OCI-LY3 (cell line): ENCODE measurements at regions not wholly inside any gene's neighbourhood (a gene's known extent, or its start where the extent isn't known, plus 50 kb on each side); places are given as distances from the start of the nearest gene placed in this dataset.

ENCODE experiments used
- H2AFZ ChIP-seq: fragments of 200-600, 300-600 bp; shearing (Covaris generic); 2 replicates; pipeline ENCODE4 v1.6.0; 2014; ENCODE audit warnings: antibody characterized with exemption, low read depth, low read length
- H3K27ac ChIP-seq: fragments of 200-600, 300-600 bp; sonication (generic); 2 replicates; pipeline ENCODE4 v1.5.1; 2014; ENCODE audit warnings: mild to moderate bottlenecking, low read length, moderate library complexity, mixed read lengths
- H3K27me3 ChIP-seq: fragments of 200-600, 300-600 bp; sonication (generic); 2 replicates; pipeline ENCODE4 v1.6.1; 2014; ENCODE audit warnings: low read depth, low read length, mixed read lengths
- H3K36me3 ChIP-seq: fragments of 200-600, 300-600 bp; sonication (generic); replicated peaks from 2 replicates; pipeline ENCODE3; 2014; ENCODE audit warnings: low read depth, low read length, mixed read lengths
- H3K4me1 ChIP-seq: fragments of 300-600, 200-600 bp; sonication (generic); 2 replicates; pipeline ENCODE4 v1.6.1; 2014; ENCODE audit warnings: low read length, mixed read lengths
- H3K4me2 ChIP-seq: fragments of 200-600, 300-600 bp; sonication (generic); 2 replicates; pipeline ENCODE4 v1.6.1; 2014; ENCODE audit warnings: low read length, mixed read lengths
- H3K4me3 ChIP-seq: fragments of 300-600, 200-600 bp; sonication (generic); 2 replicates; pipeline ENCODE4 v1.5.1; 2014; ENCODE audit warnings: antibody characterized with exemption, mild to moderate bottlenecking, low read length, moderate library complexity
- H3K79me2 ChIP-seq: fragments of 300-600, 200-600 bp; shearing (Covaris generic); 2 replicates; pipeline ENCODE4 v1.6.1; 2014; ENCODE audit warnings: mild to moderate bottlenecking, low read length, mixed read lengths
- H3K9ac ChIP-seq: fragments of 300-600, 200-600 bp; shearing (Covaris generic); 2 replicates; pipeline ENCODE4 v1.6.0; 2014; ENCODE audit warnings: mild to moderate bottlenecking, low read length, moderate library complexity
- H3K9me3 ChIP-seq: fragments of 200-600, 300-600 bp; shearing (Covaris generic); 2 replicates; pipeline ENCODE4 v1.6.1; 2014; ENCODE audit warnings: low read length, mixed read lengths; ENCODE audit not compliant: insufficient read depth
- H4K20me1 ChIP-seq: fragments of 200-600, 300-600 bp; sonication (generic); 2 replicates; pipeline ENCODE4 v1.6.1; 2016; ENCODE audit warnings: low read length, mixed read lengths; ENCODE audit not compliant: insufficient read depth
- EZH2phosphoT487 ChIP-seq: fragments of 200-600 bp; shearing (Covaris generic); IDR thresholded peaks from 2 replicates; pipeline ENCODE4 v1.6.1; 2018; ENCODE audit warnings: antibody characterized with exemption, mixed run types, low read depth
- TF ChIP-seq, protein P1 (sequence below): fragments of 200-600, 300-600 bp; sonication (generic); IDR thresholded peaks from 2 replicates; pipeline ENCODE4 v1.5.1; 2014; ENCODE audit warnings: antibody characterized with exemption, low read length, low read depth

DNA sequence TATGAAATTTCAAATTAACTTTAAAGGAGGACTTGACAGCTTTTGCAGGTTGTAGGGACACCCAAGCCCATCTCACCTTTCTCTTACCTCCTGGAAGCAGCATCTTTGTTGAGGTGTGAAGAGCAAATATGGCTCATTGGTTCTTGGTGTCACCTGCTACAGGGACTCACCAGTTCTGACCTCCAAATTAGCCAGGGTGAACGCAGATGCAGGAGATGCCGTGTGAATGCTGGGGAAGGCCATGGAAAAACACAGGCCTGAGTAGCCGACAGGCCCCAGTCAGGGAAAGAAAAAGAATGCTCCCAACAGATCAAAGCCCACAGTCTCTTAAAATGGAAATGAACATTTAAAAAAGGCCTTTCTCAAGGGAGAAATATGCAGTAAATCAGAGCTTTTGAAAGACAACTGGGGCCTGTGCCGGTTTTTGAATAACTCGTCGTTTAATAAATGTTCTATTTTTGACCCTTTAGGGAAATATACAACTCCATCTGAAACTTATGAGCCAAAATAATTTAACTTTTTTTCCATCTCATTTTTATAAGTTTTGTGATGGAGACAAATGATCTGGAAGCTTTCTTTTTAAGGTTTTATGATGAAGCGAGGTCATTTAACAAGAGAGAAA is 167.5 kb downstream of the CD83 start:
- no peak overlapping the region for H3K4me3 ChIP-seq
- peaks cover 2% of the 10 kb centered on the region for H3K36me3 ChIP-seq
- no peak overlapping the region for H2AFZ ChIP-seq
- no peak overlapping the region for H3K4me2 ChIP-seq
- no peak overlapping the region for H3K9ac ChIP-seq
- no peaks in the 10 kb centered on the region for H3K79me2 ChIP-seq
- no peak for TF ChIP-seq EZH2phosphoT487
- TF ChIP-seq, protein P1, sequence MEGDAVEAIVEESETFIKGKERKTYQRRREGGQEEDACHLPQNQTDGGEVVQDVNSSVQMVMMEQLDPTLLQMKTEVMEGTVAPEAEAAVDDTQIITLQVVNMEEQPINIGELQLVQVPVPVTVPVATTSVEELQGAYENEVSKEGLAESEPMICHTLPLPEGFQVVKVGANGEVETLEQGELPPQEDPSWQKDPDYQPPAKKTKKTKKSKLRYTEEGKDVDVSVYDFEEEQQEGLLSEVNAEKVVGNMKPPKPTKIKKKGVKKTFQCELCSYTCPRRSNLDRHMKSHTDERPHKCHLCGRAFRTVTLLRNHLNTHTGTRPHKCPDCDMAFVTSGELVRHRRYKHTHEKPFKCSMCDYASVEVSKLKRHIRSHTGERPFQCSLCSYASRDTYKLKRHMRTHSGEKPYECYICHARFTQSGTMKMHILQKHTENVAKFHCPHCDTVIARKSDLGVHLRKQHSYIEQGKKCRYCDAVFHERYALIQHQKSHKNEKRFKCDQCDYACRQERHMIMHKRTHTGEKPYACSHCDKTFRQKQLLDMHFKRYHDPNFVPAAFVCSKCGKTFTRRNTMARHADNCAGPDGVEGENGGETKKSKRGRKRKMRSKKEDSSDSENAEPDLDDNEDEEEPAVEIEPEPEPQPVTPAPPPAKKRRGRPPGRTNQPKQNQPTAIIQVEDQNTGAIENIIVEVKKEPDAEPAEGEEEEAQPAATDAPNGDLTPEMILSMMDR: no peak
- no peaks in the 10 kb centered on the region for H3K27me3 ChIP-seq
- H3K27ac ChIP-seq: no peak overlapping the region
- no peaks in the 10 kb centered on the region for H3K9me3 ChIP-seq
- no peaks in the 10 kb centered on the region for H4K20me1 ChIP-seq
- H3K4me1 ChIP-seq: no peaks in the 10 kb centered on the region

DNA sequence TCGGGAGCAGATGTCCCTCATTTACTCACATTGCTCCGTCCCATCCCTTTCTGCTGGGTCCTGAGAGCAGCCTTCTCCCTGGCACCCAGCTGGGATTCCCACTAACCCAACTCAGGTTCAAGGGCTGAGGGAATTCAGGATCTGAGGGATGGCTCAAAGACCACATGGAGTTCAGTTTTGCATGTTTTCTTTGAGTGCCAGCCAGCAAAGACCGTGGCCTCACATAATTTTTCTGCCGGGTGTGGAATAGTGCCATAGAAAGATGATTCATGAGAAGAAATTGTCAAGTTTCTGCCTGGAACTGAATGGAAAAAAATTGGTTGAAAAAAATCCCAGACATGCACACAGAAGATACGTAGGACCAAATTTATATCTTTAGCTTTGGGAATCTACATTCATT is 168.6 kb downstream of the CD83 start:
- no peak overlapping the region for H2AFZ ChIP-seq
- H3K9ac ChIP-seq: no peak overlapping the region
- H4K20me1 ChIP-seq: no peaks in the 10 kb centered on the region
- H3K4me3 ChIP-seq: no peak overlapping the region
- no peaks in the 10 kb centered on the region for H3K4me1 ChIP-seq
- TF ChIP-seq, protein P1: no peak
- TF ChIP-seq EZH2phosphoT487: no peak
- H3K36me3 ChIP-seq: peaks cover 2% of the 10 kb centered on the region
- no peaks in the 10 kb centered on the region for H3K9me3 ChIP-seq
- no peaks in the 10 kb centered on the region for H3K27me3 ChIP-seq
- no peak overlapping the region for H3K27ac ChIP-seq
- H3K79me2 ChIP-seq: no peaks in the 10 kb centered on the region
- H3K4me2 ChIP-seq: no peak overlapping the region

DNA sequence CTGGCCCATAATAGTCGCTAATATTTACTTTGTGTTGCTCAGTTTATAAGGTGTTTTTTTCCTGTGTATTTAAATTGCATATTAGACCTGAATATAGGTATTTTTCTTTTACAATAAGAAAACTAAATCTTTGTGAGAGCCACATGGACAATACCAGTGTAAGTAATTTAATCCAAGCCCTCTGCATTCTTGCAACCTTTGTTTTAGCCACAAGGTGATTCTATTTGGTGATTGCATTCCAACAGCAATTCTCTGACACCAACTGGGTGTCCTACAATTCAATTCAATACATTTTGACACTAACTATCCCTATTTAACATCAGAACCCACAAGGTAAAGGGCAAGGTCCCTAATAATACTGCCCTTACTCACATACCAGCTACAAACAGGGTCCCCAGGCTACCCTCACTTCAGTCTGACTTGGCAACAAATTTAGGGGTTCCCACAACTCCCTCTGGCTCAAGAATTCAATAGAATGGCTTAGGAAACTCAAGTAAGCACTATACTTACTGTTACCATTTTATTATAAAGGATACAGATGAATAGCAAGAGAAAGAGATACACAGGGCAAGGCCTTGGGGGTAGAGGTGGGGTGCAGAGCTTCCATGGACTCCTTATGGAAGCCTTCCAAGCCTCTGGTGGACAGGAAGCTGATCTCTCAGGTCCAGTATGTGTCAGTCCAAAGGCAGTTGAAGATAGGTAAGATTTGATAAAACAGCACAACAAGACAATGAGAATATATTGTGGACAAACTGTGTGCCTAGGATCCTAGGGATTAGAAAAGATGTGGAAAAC is 169.3 kb downstream of the CD83 start:
- Histone ChIP-seq H4K20me1 (no peaks in the 10 kb centered on the region), H3K27me3 (no peaks in the 10 kb centered on the region), H3K27ac (no peak overlapping the region), H2AFZ (no peak overlapping the region), H3K9me3 (no peaks in the 10 kb centered on the region), H3K4me3 (no peak overlapping the region), H3K79me2 (no peaks in the 10 kb centered on the region), H3K36me3 (peaks cover 2% of the 10 kb centered on the region), H3K9ac (no peak overlapping the region), H3K4me1 (no peaks in the 10 kb centered on the region), H3K4me2 (no peak overlapping the region)
- no peak for TF ChIP-seq EZH2phosphoT487
- TF ChIP-seq, protein P1: no peak

DNA sequence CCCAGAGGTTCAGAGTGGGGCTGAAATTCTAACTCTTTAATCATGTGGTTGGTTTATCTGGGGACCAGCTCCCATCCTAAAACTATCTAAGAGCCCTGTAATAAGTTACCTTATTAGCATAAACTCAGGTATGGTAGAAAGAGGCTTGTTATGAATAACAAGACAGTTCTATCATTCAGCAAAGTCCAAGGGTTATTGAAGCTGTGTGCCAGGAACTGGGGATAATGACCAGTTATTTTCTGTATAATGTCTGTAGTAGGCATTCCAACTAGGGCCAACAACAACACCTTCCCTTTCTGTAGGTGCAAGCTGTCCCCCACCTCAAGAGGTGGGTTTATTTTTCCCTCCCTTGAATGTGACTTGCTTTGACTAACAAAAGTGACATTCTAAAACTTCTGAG is 170.1 kb downstream of the CD83 start:
- Histone ChIP-seq H3K9ac (no peak overlapping the region), H3K36me3 (peaks cover 2% of the 10 kb centered on the region), H3K4me1 (no peaks in the 10 kb centered on the region), H3K4me3 (no peak overlapping the region), H3K27me3 (no peaks in the 10 kb centered on the region), H2AFZ (no peak overlapping the region), H3K9me3 (no peaks in the 10 kb centered on the region), H3K4me2 (no peak overlapping the region), H4K20me1 (no peaks in the 10 kb centered on the region), H3K27ac (no peak overlapping the region), H3K79me2 (no peaks in the 10 kb centered on the region)
- TF ChIP-seq, protein P1: no peak
- no peak for TF ChIP-seq EZH2phosphoT487
